Stimulated activated CD8-positive, alpha-beta memory T cell treated with anti-CD3 and anti-CD28 coated beads, Interleukin-7, amount 100 ng/mL, for 4 hours (primary cell): ENCODE measurements at regions not wholly inside any gene's neighbourhood (a gene's known extent, or its start where the extent isn't known, plus 50 kb on each side); places are given as distances from the start of the nearest gene placed in this dataset.

Experiments
- DNase-seq, 2 donors: peaks; one replicate each; pipeline ENCODE4 v3.0.0-alpha.2; 2020; ENCODE audit warnings: low read depth in 2 of 2

- no peak for DNase-seq
Observed at GRCh38 chr15:31752065-31752762, 278.1 kb upstream of the CHRNA7 start.

- no peak for DNase-seq
Observed at GRCh38 chr15:31752905-31753304, 277.4 kb upstream of the CHRNA7 start.

GRCh38 chr15:31758126-31758525, 272.2 kb upstream of the CHRNA7 start:
- no peak for DNase-seq

GRCh38 chr15:31768055-31768454, 262.3 kb upstream of the CHRNA7 start:
- DNase-seq = no peak

- DNase-seq = no peak
Observed at GRCh38 chr15:31774045-31774444, 256.3 kb upstream of the CHRNA7 start.

GRCh38 chr15:31776039-31776438, 254.3 kb upstream of the CHRNA7 start:
- no peak for DNase-seq

- no peak for DNase-seq
Observed at GRCh38 chr15:31781261-31781660, 249.1 kb upstream of the CHRNA7 start.

GRCh38 chr15:31782016-31782783, 248.1 kb upstream of the CHRNA7 start:
- no peak for DNase-seq

GRCh38 chr15:31782951-31783350, 247.4 kb upstream of the CHRNA7 start:
- no peak for DNase-seq

GRCh38 chr15:31786360-31786759, 244.0 kb upstream of the CHRNA7 start:
- no peak for DNase-seq

- no peak for DNase-seq
Observed at GRCh38 chr15:31788104-31788503, 242.2 kb upstream of the CHRNA7 start.

- no peak for DNase-seq
Observed at GRCh38 chr15:31792611-31793199, 237.6 kb upstream of the CHRNA7 start.

- no peak for DNase-seq
Observed at GRCh38 chr15:31799319-31799714, 231.0 kb upstream of the CHRNA7 start.

- no peak for DNase-seq
Observed at GRCh38 chr15:31799715-31800321, 230.5 kb upstream of the CHRNA7 start.

- DNase-seq = no peak
Observed at GRCh38 chr15:31801152-31801551, 229.2 kb upstream of the CHRNA7 start.

GRCh38 chr15:31802761-31803160, 227.6 kb upstream of the CHRNA7 start:
- DNase-seq = no peak

- no peak for DNase-seq
Observed at GRCh38 chr15:31803388-31803884, 226.9 kb upstream of the CHRNA7 start.

GRCh38 chr15:31805090-31805662, 225.1 kb upstream of the CHRNA7 start:
- no peak for DNase-seq

GRCh38 chr15:31806106-31806505, 224.2 kb upstream of the CHRNA7 start:
- no peak for DNase-seq

- DNase-seq = no peak
Observed at GRCh38 chr15:31811641-31812040, 218.7 kb upstream of the CHRNA7 start.

GRCh38 chr15:31814082-31814481, 216.2 kb upstream of the CHRNA7 start:
- DNase-seq = no peak
